Endometrium (tissue), 2 donors: ENCODE measurements at regions not wholly inside any gene's neighbourhood (a gene's known extent, or its start where the extent isn't known, plus 50 kb on each side); places are given as distances from the start of the nearest gene placed in this dataset.

Experiments
- FAIRE-seq: peaks from 2 replicates; lab custom pipeline; 2012; peaks lifted over from hg19 to GRCh38; lab: Jason Lieb, UNC
- donor health status: control.
- donor health status: control.

DNA sequence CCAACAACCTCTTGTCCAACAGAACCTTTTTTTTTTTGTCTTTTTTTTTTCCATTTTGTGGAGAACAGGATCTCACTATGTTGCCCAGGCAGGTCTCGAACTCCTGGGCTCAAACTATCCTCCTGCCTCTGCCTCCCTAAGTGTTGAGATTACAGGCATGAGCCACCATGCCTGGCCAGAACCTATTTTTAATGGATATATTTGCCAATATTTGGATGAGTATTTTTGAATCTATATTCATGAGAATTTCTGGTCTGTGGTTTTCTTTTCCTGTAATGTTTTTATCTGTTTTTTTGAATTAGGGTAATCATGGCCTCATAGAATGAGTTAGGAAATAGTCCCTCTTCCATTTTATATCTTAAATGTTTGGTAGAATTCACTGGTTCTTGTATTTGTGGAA, 70.4 kb upstream of the RET start:
- no peak for FAIRE-seq

DNA sequence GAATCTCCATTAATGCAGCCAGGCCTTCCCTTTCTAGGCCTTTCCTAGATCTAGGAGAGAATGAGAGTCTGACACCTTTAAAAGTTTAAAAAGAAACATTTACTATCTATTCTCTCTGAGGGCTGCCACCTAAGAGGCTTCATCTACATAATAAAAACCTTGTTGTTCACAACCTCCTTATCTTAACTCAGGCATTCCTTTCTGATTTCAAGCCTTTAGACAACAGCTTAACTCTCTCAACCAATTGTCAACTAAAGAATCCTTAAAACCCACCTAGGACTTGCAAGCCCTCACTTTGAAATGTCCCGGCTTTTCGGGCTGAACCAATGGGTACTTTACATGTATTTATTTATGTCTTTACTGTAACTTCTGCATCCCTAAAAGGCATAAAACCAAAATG, 64.3 kb upstream of the RET start:
- no peak for FAIRE-seq

DNA sequence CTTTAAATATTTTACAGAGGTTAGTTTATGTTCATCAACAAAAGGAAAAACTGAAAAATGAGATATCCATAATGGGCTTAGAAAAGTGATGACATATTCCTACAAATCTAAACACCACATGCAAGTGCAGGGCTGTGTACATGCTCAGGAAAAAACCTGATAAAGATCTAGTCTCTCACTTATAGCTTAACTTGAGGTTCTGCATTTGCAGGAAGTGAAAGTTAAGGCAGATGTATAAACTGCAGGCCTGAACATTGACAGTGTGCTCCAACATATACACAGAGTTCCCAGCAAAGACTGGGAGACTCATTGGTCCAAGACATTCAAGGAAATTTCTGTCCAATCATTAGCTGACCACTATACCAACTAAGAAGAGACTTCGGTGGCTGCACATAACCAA, 63.8 kb upstream of the RET start:
- FAIRE-seq = no peak

DNA sequence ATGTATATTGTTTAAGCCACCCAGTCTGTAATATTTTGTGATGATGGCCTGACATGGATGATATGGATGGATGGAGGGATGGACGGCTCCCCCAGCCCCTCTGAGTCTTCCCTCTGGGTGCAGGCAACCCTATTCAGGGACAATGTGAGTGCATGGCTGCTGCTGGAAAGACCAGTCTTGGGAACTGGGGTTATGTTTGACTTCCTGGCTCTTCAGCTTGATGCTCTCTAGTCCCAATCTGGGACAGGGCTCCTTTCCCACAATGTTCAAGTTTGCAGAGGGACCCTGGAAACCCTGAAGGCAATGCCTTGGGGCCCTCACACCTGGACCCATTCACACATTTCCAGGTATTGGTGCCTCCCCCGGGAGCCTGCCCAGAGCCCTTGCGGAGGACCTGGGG, 52.3 kb upstream of the RET start:
- no peak for FAIRE-seq

DNA sequence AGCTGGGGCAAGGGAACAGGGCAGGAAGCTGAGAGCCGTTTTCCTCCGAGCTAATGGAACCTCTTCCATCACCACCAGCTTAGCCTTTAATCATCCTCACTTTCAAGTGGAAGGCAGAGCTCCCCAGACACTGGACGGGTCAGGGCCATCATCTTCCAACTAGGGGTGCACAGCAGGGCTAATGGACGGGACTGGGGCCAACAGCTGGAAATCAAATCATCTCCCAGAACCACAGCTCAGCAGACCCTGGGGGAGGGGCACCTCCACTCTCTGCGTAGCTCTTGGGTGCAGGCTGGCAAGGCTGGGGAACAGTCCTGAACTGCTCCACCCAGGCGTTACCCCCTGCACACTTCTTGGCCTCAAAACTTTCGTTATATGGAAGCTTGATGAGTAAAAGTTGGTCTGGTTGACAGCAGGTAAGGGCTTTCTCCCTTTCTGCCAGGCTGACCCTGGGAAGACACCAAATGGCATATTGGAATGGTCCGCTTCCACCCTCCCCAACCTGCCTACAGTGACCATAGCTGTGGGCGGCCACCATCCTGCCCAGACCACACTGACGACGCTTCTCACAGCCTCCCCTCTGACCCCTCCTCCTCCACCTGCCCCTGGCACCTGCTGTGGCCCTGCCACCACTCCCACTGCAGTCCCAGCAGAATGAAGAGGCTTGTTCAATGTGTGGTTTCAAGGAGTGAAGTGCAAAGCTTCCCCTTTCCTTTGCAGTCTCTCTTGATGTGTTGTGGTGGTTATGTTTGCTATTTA, 51.7 kb upstream of the RET start:
- FAIRE-seq = no peak

DNA sequence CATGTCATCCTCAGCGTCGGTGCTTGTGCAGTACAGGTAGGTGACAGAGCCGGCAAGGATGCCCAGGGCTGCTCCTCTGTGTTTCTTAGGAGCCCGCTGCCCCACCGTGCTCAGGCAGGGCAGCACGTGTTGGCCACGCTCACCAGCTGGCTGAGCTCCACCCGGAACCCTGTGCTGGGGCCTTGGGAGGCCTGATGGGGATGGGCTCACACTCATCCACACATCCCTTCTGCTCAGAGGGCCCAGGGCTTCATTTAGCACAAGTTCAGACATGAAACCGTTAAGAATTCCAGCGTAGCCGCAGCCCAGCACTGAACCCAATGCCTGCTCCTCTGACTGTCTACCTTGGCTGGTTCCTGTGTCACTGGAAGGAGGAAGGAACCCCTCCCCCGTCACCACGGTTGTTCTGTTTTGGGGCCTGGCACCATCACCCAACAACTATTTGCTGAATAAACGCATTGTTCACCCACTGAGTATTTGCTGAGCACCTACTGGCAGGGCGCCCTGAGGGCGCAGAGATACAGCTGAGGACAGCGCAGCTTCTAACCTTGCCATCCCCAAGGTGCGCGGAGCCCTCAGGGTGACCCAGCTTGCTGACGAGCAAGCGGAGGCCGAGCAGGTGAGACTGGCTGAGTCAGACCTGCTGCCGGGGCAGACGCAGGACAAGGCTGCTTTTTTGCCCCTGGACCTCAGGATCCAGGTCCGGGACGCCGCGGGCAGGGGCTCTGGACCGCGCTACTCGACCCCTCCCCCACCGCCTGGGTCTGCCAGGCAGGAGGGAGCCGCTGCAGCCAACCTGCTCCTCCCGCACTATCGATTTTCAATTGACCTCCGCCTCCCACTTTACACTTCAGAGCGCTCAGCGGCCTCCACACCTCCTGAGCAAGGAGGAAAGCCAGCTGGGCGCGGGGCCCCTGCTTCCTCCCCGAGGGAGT, 50.6 kb upstream of the RET start:
- no peak for FAIRE-seq
